ENCODE measurements at regions not wholly inside any gene's neighbourhood (a gene's known extent, or its start where the extent isn't known, plus 50 kb on each side); places are given as distances from the start of the nearest gene placed in this dataset.

GRCh38 chr12:89062996-89063395 is 289.3 kb downstream of the DUSP6 start:
- Histone ChIP-seq H3K4me1 (ENCODE audit: control insufficient read depth, extremely low read depth, insufficient read depth, low read length) (peaks cover 28% of the 10 kb centered on the region), H3K36me3 (ENCODE audit: control insufficient read depth in 2 of 2, extremely low read depth in 1 of 2, insufficient read depth in 2 of 2, low read length in 2 of 2) (no peaks in the 10 kb centered on the region), H4K20me1 (ENCODE audit: control insufficient read depth, extremely low read depth, insufficient read depth, low read length) (no peaks in the 10 kb centered on the region), H3K27me3 (ENCODE audit: control insufficient read depth, extremely low read depth, insufficient read depth, low read length) (no peaks in the 10 kb centered on the region), H3K27ac (ENCODE audit: control insufficient read depth, insufficient read depth, low read length) (no peak overlapping the region), H3K9me1 (ENCODE audit: control insufficient read depth, extremely low read depth, insufficient read depth, low read length) (no peaks in the 10 kb centered on the region), H3K4me2 (ENCODE audit: control insufficient read depth, extremely low read depth, insufficient read depth, low read depth, low read length) (no peak overlapping the region), H3K4me3 (ENCODE audit: control insufficient read depth in 2 of 3, extremely low read depth in 1 of 3, insufficient read depth in 2 of 3, low read depth in 1 of 3, low read length in 3 of 3) (no peak overlapping the region), H3K9ac (ENCODE audit: control insufficient read depth, extremely low read depth, insufficient read depth, low read length) (no peak overlapping the region), H3K9me3 (ENCODE audit: control insufficient read depth, low read depth, low read length) (no peaks in the 10 kb centered on the region), H3K79me2 (ENCODE audit: control insufficient read depth, insufficient read depth, low read length) (no peaks in the 10 kb centered on the region), H2AFZ (ENCODE audit: control insufficient read depth, low read length) (no peak overlapping the region)
- no peak for DNase-seq (ENCODE audit: low read depth, low spot score)
- FAIRE-seq: no peak
- dilution Hi-C loops (cut with MboI; ENCODE audit: extremely low pct_ligation_motif_present, low sequenced_read_pairs): loop anchor here (25.0 kb wide), 2 partner anchors 274 to 399 kb away; no protein-coding TSS in a partner anchor
- TF ChIP-seq CTCF (optimal IDR thresholded peaks at IDR 0.05 in 1 of 3, IDR thresholded peaks at IDR 0.05 in 1 of 3, conservative IDR thresholded peaks at IDR 0.05 in 1 of 3; ENCODE audit: extremely low read depth in 1 of 3, insufficient read depth in 2 of 3, low read length in 3 of 3) (no peak), EZH2 (IDR thresholded peaks at IDR 0.05; ENCODE audit: low read length) (no peak)

GRCh38 chr12:89059721-89060541 is 292.4 kb downstream of the DUSP6 start:
- no peaks in the 10 kb centered on the region for H3K9me3 ChIP-seq (ENCODE audit: control insufficient read depth, low read depth, low read length)
- no peak for DNase-seq (ENCODE audit: low read depth, low spot score)
- no peaks in the 10 kb centered on the region for H3K79me2 ChIP-seq (ENCODE audit: control insufficient read depth, insufficient read depth, low read length)
- no peaks in the 10 kb centered on the region for H4K20me1 ChIP-seq (ENCODE audit: control insufficient read depth, extremely low read depth, insufficient read depth, low read length)
- H3K27me3 ChIP-seq (ENCODE audit: control insufficient read depth, extremely low read depth, insufficient read depth, low read length): no peaks in the 10 kb centered on the region
- peak; percentile 26 for FAIRE-seq
- dilution Hi-C loops (cut with MboI; ENCODE audit: extremely low pct_ligation_motif_present, low sequenced_read_pairs): loop anchor here (25.0 kb wide), 2 partner anchors 277 to 402 kb away; no protein-coding TSS in a partner anchor
- TF ChIP-seq CTCF (optimal IDR thresholded peaks at IDR 0.05 in 1 of 3, IDR thresholded peaks at IDR 0.05 in 1 of 3, conservative IDR thresholded peaks at IDR 0.05 in 1 of 3; ENCODE audit: extremely low read depth in 1 of 3, insufficient read depth in 2 of 3, low read length in 3 of 3): no peak
- TF ChIP-seq EZH2 (IDR thresholded peaks at IDR 0.05; ENCODE audit: low read length): no peak
- H3K4me3 ChIP-seq (ENCODE audit: control insufficient read depth in 2 of 3, extremely low read depth in 1 of 3, insufficient read depth in 2 of 3, low read depth in 1 of 3, low read length in 3 of 3): no peak overlapping the region
- no peaks in the 10 kb centered on the region for H3K36me3 ChIP-seq (ENCODE audit: control insufficient read depth in 2 of 2, extremely low read depth in 1 of 2, insufficient read depth in 2 of 2, low read length in 2 of 2)
- H3K4me1 ChIP-seq (ENCODE audit: control insufficient read depth, extremely low read depth, insufficient read depth, low read length): peaks cover 13% of the 10 kb centered on the region
- H2AFZ ChIP-seq (ENCODE audit: control insufficient read depth, low read length): no peak overlapping the region
- no peaks in the 10 kb centered on the region for H3K9me1 ChIP-seq (ENCODE audit: control insufficient read depth, extremely low read depth, insufficient read depth, low read length)
- H3K9ac ChIP-seq (ENCODE audit: control insufficient read depth, extremely low read depth, insufficient read depth, low read length): no peak overlapping the region
- no peak overlapping the region for H3K27ac ChIP-seq (ENCODE audit: control insufficient read depth, insufficient read depth, low read length)
- H3K4me2 ChIP-seq (ENCODE audit: control insufficient read depth, extremely low read depth, insufficient read depth, low read depth, low read length): no peak overlapping the region
